ENCODE measurements at regions not wholly inside any gene's neighbourhood (a gene's known extent, or its start where the extent isn't known, plus 50 kb on each side); places are given as distances from the start of the nearest gene placed in this dataset.

DNA sequence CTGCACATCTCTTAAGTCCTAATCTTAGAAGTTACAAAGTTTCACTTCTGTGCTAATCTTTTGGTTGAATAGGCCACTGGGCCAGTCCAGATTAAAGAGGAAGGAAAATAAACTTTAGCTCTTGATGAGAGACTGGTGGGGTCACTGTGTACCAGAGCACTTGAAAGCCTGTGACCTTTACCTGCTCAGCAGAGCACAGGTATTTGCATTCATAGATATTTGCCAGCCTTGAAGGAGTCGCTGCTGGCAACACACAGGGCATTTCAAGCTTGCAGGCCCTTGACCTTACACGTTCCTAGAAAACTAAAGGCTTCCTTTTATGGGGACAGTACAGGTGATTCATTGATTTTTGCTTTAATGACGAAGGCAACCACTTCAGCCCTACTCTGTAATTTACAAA is 108.4 kb upstream of the SLC22A23 start:
- no peaks in the 10 kb centered on the region for H3K4me1 ChIP-seq (ENCODE audit: control insufficient read depth, insufficient read depth, low read length)
- no peak for DNase-seq (ENCODE audit: low read depth, low spot score)
- TF ChIP-seq, protein P1, sequence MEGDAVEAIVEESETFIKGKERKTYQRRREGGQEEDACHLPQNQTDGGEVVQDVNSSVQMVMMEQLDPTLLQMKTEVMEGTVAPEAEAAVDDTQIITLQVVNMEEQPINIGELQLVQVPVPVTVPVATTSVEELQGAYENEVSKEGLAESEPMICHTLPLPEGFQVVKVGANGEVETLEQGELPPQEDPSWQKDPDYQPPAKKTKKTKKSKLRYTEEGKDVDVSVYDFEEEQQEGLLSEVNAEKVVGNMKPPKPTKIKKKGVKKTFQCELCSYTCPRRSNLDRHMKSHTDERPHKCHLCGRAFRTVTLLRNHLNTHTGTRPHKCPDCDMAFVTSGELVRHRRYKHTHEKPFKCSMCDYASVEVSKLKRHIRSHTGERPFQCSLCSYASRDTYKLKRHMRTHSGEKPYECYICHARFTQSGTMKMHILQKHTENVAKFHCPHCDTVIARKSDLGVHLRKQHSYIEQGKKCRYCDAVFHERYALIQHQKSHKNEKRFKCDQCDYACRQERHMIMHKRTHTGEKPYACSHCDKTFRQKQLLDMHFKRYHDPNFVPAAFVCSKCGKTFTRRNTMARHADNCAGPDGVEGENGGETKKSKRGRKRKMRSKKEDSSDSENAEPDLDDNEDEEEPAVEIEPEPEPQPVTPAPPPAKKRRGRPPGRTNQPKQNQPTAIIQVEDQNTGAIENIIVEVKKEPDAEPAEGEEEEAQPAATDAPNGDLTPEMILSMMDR (IDR thresholded peaks at IDR 0.05): no peak
- TF ChIP-seq TCF7L2 (IDR thresholded peaks at IDR 0.05; ENCODE audit: low read depth, low read length): no peak
- no peaks in the 10 kb centered on the region for H3K9me3 ChIP-seq (ENCODE audit: control insufficient read depth, insufficient read depth, low read depth, low read length)
- H3K27ac ChIP-seq (ENCODE audit: low read length): no peak overlapping the region
- POLR2A ChIA-PET: no interaction called here
- in situ Hi-C loops (cut with HindIII; ENCODE audit: low pct_unique_long_range_greater_than_20kb, low sequenced_read_pairs): no loop called here
- intact Hi-C loops (cut with micrococcal nuclease; ENCODE audit: unreplicated experiment): no loop called here
- no TSS peak for BruUV-seq (replicated peaks)
- H3K4me3 ChIP-seq (ENCODE audit: low read depth in 2 of 2, low read length in 2 of 2): no peak overlapping the region
- ATAC-seq: no peak
- CTCF ChIA-PET: no interaction called here
- H3K27me3 ChIP-seq (ENCODE audit: control insufficient read depth, insufficient read depth, low read length): no peaks in the 10 kb centered on the region; the same call in 1 of the 2 replicates
- H3K36me3 ChIP-seq (ENCODE audit: control insufficient read depth, insufficient read depth, low read length): no peaks in the 10 kb centered on the region

DNA sequence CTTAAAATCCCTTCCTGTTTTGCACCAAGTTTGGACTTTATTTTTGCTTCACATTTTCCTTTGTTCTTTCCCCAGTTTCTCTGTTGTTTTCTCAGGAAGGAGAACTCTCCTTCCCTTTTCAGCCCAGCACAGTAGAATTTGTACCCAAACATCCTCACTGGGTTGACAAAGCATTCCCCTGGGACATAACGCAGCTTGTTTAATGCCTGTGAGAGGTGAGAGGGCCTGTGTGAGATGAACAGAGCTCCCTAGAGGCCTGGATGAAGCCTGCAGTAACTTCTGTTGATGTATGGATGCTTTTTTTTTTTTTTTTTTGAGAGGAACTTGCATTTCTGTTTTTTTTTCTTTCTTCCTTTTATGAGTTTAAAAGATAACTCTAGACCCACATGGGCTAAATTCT is 104.9 kb upstream of the SLC22A23 start:
- Histone ChIP-seq H3K27ac (ENCODE audit: low read length) (no peak overlapping the region), H3K4me1 (ENCODE audit: control insufficient read depth, insufficient read depth, low read length) (no peaks in the 10 kb centered on the region), H3K27me3 (ENCODE audit: control insufficient read depth, insufficient read depth, low read length) (peaks cover 2% of the 10 kb centered on the region; the same call in 1 of the 2 replicates), H3K9me3 (ENCODE audit: control insufficient read depth, insufficient read depth, low read depth, low read length) (no peaks in the 10 kb centered on the region), H3K36me3 (ENCODE audit: control insufficient read depth, insufficient read depth, low read length) (no peaks in the 10 kb centered on the region; the same call in 1 of the 2 replicates), H3K4me3 (ENCODE audit: low read depth in 2 of 2, low read length in 2 of 2) (no peak overlapping the region)
- intact Hi-C loops (cut with micrococcal nuclease; ENCODE audit: unreplicated experiment) (no loop called here), in situ Hi-C loops (cut with HindIII; ENCODE audit: low pct_unique_long_range_greater_than_20kb, low sequenced_read_pairs) (no loop called here)
- ChIA-PET POLR2A (no interaction called here), CTCF (interaction anchor here (0.6 kb wide), 1 partner anchor 325 kb away, joined by 13 read pairs; no protein-coding TSS in a partner anchor)
- TF ChIP-seq, protein P1 (IDR thresholded peaks at IDR 0.05): 0 out of 2 replicates have a peak, but pooled peaks have one; percentile 27
- TF ChIP-seq, protein P2, sequence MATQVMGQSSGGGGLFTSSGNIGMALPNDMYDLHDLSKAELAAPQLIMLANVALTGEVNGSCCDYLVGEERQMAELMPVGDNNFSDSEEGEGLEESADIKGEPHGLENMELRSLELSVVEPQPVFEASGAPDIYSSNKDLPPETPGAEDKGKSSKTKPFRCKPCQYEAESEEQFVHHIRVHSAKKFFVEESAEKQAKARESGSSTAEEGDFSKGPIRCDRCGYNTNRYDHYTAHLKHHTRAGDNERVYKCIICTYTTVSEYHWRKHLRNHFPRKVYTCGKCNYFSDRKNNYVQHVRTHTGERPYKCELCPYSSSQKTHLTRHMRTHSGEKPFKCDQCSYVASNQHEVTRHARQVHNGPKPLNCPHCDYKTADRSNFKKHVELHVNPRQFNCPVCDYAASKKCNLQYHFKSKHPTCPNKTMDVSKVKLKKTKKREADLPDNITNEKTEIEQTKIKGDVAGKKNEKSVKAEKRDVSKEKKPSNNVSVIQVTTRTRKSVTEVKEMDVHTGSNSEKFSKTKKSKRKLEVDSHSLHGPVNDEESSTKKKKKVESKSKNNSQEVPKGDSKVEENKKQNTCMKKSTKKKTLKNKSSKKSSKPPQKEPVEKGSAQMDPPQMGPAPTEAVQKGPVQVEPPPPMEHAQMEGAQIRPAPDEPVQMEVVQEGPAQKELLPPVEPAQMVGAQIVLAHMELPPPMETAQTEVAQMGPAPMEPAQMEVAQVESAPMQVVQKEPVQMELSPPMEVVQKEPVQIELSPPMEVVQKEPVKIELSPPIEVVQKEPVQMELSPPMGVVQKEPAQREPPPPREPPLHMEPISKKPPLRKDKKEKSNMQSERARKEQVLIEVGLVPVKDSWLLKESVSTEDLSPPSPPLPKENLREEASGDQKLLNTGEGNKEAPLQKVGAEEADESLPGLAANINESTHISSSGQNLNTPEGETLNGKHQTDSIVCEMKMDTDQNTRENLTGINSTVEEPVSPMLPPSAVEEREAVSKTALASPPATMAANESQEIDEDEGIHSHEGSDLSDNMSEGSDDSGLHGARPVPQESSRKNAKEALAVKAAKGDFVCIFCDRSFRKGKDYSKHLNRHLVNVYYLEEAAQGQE (IDR thresholded peaks at IDR 0.05; ENCODE audit: insufficient read depth in 1 of 2, low read depth in 2 of 2, low read length in 1 of 2): no peak
- ATAC-seq (no peak), DNase-seq (ENCODE audit: low read depth, low spot score) (no peak)
- no TSS peak for BruUV-seq (replicated peaks)

DNA sequence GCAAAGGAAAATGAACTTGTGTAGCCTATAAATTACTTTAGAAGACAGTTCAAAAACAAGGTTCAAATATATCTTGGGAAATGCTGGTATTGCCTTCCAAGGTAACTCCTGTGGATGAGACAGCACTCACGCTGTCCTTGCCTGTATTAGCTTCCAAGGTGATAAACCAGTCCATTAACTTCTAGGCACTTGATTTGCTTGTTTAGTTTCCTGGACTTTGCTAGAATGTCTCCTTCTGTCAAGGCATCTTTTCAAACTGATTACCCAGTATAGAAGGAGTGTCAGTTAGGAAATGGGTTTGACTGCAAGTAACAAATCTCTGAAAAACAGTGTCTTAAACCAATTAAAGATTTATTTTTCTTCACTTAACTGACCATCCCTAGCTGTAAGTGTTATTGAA is 103.4 kb upstream of the SLC22A23 start:
- Histone ChIP-seq H3K27ac (ENCODE audit: low read length) (no peak overlapping the region), H3K9me3 (ENCODE audit: control insufficient read depth, insufficient read depth, low read depth, low read length) (no peaks in the 10 kb centered on the region), H3K36me3 (ENCODE audit: control insufficient read depth, insufficient read depth, low read length) (no peaks in the 10 kb centered on the region; the same call in 1 of the 2 replicates), H3K4me3 (ENCODE audit: low read depth in 2 of 2, low read length in 2 of 2) (no peak overlapping the region), H3K4me1 (ENCODE audit: control insufficient read depth, insufficient read depth, low read length) (no peaks in the 10 kb centered on the region), H3K27me3 (ENCODE audit: control insufficient read depth, insufficient read depth, low read length) (peaks cover 5% of the 10 kb centered on the region)
- no peak for DNase-seq (ENCODE audit: low read depth, low spot score)
- TF ChIP-seq, protein P2 (IDR thresholded peaks at IDR 0.05; ENCODE audit: insufficient read depth in 1 of 2, low read depth in 2 of 2, low read length in 1 of 2): no peak
- TF ChIP-seq, protein P1 (IDR thresholded peaks at IDR 0.05): no peak
- TF ChIP-seq TCF7L2 (IDR thresholded peaks at IDR 0.05; ENCODE audit: low read depth, low read length) (no peak), POLR2AphosphoS5 (IDR thresholded peaks at IDR 0.05; ENCODE audit: low read depth, low read length) (no peak), SIN3A (IDR thresholded peaks at IDR 0.05; ENCODE audit: borderline replicate concordance, insufficient read depth, low read depth, low read length) (no peak)
- no peak for ATAC-seq
- CTCF ChIA-PET: no interaction called here
- intact Hi-C loops (cut with micrococcal nuclease; ENCODE audit: unreplicated experiment): no loop called here
- no TSS peak for BruUV-seq (replicated peaks)
- POLR2A ChIA-PET: no interaction called here
- in situ Hi-C loops (cut with HindIII; ENCODE audit: low pct_unique_long_range_greater_than_20kb, low sequenced_read_pairs): no loop called here
